ENCODE measurements at regions not wholly inside any gene's neighbourhood (a gene's known extent, or its start where the extent isn't known, plus 50 kb on each side); places are given as distances from the start of the nearest gene placed in this dataset.

GRCh38 chr5:38094889-38095288 is 163.5 kb upstream of the EGFLAM start:
- DNase-seq = no peak

- no peak for DNase-seq
These were observed 164.5 kb upstream of the EGFLAM start for GRCh38 chr5:38093855-38094254.

GRCh38 chr5:38086777-38087176 is 171.6 kb upstream of the EGFLAM start:
- no peak for DNase-seq

DNA sequence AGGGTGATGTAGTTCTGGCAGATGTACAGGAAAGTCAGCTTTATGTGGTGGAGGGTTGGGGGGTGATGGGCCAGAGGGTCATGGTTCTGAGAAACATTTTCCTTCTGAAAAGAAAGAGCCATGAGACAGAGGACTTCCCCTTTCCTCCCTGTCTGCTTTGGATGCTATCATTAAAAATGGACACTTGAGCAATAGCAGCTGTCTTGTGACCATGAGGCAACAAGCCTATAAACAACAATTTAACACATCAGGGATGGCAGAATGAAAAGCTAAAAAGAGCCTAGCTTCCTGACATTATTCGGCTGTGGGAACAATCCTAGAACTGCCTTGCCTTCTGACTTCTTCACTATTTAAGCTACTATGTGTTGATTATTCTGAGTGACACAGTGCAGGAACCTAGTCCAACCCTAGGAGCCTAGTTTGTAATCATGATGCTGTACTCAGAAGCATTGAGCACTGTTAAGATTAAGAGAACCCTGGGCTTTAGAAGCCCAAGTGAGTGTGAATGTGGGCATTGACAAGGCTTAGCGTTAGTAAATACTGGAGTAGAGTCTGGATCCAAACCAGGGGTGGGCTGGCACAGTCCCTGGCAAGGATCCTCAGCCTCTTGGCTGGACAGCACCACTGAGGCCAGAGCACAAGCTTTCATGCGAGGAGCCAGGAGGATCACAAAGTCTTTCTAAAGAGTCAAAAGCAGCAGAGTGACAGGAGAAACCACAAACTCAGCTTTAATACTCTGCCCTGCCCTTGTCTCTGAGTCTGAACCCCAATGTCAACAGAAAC is 178.5 kb upstream of the EGFLAM start:
- DNase-seq = no peak

DNA sequence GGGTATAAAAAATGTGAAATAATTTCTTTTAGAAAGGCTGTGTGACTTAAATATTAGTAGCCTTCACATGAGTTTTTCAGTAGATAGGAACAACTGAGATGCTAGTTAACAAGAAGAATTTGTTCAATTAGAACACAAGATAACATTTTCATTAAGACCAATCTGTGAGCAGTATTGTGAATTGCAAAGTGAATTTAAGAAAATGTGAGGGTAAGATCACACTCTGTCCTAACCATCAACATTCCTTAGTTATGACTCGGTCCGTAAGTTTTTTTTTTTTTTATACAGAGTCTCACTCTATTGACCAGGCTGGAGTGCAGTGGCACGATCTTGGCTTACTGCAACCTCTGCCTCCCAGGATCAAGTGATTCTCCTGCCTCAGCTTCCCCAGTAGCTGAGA is 180.2 kb upstream of the EGFLAM start:
- no peak for DNase-seq

DNA sequence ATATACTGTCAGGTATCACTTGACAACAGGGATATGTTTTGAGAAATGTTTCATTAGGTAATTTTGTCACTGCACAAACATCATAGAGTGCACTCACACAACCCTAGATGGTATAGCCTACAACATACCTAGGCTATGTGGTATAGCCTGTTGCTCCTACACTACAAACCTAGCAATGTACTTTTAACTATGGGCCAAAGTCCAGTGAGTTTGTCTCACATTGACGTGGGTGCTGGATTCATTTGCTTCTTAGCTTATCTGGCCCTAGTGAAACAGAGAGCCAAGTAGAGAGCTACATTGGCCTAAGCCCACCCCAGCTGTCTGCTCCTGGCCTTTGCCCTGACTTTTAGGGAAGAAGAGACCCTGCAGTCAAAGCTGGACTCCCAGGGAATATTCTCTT is 180.7 kb upstream of the EGFLAM start:
- no peak for DNase-seq

DNA sequence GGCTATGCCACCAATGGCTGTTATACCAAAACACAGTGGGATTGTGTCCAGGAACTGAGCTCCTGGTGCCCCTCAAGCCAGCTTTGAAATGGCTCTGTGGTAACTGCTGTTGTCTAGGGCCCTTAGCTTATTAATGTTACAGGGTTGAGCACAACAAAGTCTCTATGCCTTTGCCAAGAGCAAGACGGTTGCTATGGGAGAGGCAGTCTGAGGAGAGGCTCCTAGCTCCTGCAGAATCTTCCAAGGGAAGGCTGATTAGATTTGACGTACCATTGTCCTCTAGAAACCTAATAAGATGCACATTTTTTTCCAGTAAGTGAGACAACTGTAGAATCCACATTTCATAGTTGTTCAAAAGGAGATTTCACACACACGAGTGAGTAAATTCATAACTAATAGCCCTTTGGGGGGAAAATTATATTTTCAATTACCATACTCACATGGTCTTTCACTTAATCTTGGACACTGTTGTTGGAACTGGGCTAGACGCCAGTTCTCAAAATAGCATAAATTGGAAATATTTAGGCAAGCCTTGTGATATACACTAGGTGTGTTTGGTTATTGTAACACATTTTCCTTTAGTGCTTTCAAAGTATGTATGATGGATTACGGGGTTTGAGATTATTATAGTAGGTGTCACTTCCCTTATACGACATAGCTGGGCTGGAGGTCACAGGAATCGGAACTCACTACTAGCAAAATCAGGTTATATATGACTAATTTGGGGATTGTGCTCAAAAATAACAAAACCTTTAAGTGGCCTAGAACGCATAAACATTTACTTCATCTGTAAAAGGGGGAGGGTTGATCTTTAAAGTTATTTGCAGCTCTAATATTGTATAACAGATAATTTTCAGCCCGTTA is 186.3 kb upstream of the EGFLAM start:
- DNase-seq = no peak

GRCh38 chr5:38070304-38070950 is 187.9 kb upstream of the EGFLAM start:
- DNase-seq = no peak

GRCh38 chr5:38069360-38069759 is 189.0 kb upstream of the EGFLAM start:
- no peak for DNase-seq

GRCh38 chr5:38060354-38060753 is 198.0 kb upstream of the EGFLAM start:
- no peak for DNase-seq

DNA sequence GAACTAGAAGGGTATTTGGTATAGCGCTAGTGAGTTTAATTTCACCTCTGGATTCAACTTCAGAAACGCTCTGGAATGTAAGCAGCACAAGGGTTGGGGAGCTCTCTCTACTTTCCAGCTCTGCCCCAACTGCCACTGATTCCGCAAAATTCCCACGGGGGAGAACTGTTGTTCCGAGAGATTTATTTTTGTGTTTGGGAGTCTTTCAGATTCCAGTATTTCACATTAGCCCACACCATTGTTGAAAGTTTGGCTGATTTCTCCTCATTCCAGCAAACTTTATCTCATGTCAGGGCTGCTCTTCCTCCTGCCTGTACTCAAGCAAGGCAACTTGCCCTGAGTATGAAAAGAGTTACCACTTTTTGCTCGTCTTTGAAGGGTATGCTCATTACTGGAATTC is 198.5 kb upstream of the EGFLAM start:
- no peak for DNase-seq

GRCh38 chr5:38051711-38052511 is 206.4 kb upstream of the EGFLAM start:
- DNase-seq = no peak

DNA sequence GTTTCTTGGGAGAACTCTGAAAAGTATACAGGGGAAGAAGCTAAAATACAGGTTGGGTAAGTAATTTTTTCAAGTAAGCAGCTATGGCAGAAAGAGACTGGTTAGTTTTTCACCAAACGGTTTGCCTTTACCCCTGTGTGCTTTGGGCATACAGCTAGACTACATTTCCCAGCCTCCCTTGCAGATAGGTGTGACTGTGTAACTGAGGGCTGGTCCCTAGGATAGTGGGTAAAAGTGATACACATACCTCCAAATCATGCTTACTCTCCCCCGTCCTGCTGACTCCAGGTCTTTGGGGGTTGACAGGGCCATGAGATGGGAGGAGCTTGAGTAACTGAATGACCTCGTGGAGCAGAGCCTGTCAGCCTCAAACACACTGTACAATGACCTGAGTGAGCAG is 208.6 kb upstream of the GDNF start:
- no peak for DNase-seq

GRCh38 chr5:38046103-38046502 is 206.3 kb upstream of the GDNF start:
- no peak for DNase-seq

GRCh38 chr5:38045446-38045845 is 205.6 kb upstream of the GDNF start:
- no peak for DNase-seq

GRCh38 chr5:38039826-38040225 is 200.0 kb upstream of the GDNF start:
- DNase-seq = no peak

- DNase-seq = no peak
These were observed 199.2 kb upstream of the GDNF start for GRCh38 chr5:38039091-38039490.

- no peak for DNase-seq
These were observed 196.9 kb upstream of the GDNF start for GRCh38 chr5:38036765-38037164.

- no peak for DNase-seq
These were observed 192.3 kb upstream of the GDNF start for GRCh38 chr5:38032149-38032548.

DNA sequence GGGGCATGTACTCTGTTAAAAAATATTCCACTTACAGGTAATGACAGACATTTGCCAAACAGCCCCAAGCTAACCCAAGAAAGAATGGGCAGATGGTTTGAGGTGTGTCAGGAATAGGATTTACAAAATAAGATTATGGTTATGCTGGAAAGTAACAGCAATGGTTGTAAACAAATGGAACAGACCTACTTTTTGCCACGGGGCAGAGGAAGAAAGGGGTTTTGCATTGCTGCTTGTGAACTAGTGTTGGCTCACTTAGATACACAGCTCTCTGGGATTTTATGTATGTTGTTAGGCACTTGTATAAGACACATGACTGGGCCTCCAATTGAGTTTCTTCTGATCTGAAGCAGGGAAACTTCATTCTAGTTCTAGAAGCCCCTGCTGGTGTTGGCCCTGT is 191.5 kb upstream of the GDNF start:
- DNase-seq = no peak

GRCh38 chr5:38029397-38030065 is 189.7 kb upstream of the GDNF start:
- no peak for DNase-seq

- DNase-seq = no peak
These were observed 184.0 kb upstream of the GDNF start for GRCh38 chr5:38023799-38024198.

Measured in central memory CD4-positive, alpha-beta T cell (primary cell).